Prostate gland (tissue), 2 donors: ENCODE measurements at regions not wholly inside any gene's neighbourhood (a gene's known extent, or its start where the extent isn't known, plus 50 kb on each side); places are given as distances from the start of the nearest gene placed in this dataset.

ENCODE experiments used
- CTCF ChIP-seq, 4 experiments: fragments of 200-600 bp in 2 of 4; fragments of 450-650 bp in 2 of 4; sonication (generic) in 2 of 4; IDR thresholded peaks; 1 replicate in 3 of 4; 2 replicates in 1 of 4; pipeline ENCODE4 v1.5.1; 2016 to 2019; ENCODE audit warnings: antibody characterized with exemption in 4 of 4, mild to moderate bottlenecking in 2 of 4, moderate library complexity in 2 of 4
- POLR2A ChIP-seq: fragments of 450-650 bp; IDR thresholded peaks from one replicate; pipeline ENCODE4 v1.6.1; 2016; ENCODE audit warnings: antibody characterized with exemption, mild to moderate bottlenecking
- POLR2AphosphoS5 ChIP-seq: sonication (generic); formaldehyde crosslinking; IDR thresholded peaks from one replicate; pipeline ENCODE4 v1.6.1; 2017; ENCODE audit warnings: antibody characterized with exemption

- TF ChIP-seq POLR2AphosphoS5 (no peak), POLR2A (no peak), CTCF (IDR thresholded peaks at IDR 0.05) (no peak)
These were observed 1022.4 kb downstream of the TMEM182 start for GRCh38 chr2:103784261-103784660.
